Panc1 (cell line): ENCODE measurements at regions not wholly inside any gene's neighbourhood (a gene's known extent, or its start where the extent isn't known, plus 50 kb on each side); places are given as distances from the start of the nearest gene placed in this dataset.

Experiments used
- ATAC-seq: fragments of 200-7000 bp; cut with Tn5 transposase; 2 replicates; pipeline ENCODE4 v1.9.1; 2020; ENCODE audit warnings: mild to moderate bottlenecking, moderate library complexity
- BruUV-seq: library from RNA; stranded (reverse); fragments of 400-500 nt; replicated peaks from 2 replicates; lab custom pipeline; 2021; lab: Mats Ljungman, UMichigan
- CTCF ChIA-PET: fragments of 300-600 bp; sonication (Branson Sonifier 250); formaldehyde crosslinking; loops from one replicate; lab custom pipeline; 2022; ENCODE audit warnings: antibody characterized with exemption; lab: Charles Lee
- POLR2A ChIA-PET: fragments of 300-600 bp; sonication (Branson Sonifier 250); formaldehyde crosslinking; loops from one replicate; lab custom pipeline; 2022; ENCODE audit warnings: antibody characterized with exemption; lab: Charles Lee
- DNase-seq: peaks from one replicate; pipeline ENCODE4 v3.0.0-alpha.2; 2010; ENCODE audit warnings: low read depth, low spot score
- H3K27ac ChIP-seq: 2 replicates; pipeline ENCODE4 v1.5.1; 2011; ENCODE audit warnings: mild to moderate bottlenecking, low read length, inconsistent platforms
- H3K27me3 ChIP-seq: fragments of 200-500 bp; sonication (Bioruptor generic); 2 replicates; pipeline ENCODE4 v1.6.0; 2014; ENCODE audit warnings: low read length, inconsistent platforms; ENCODE audit not compliant: control insufficient read depth, insufficient read depth
- H3K36me3 ChIP-seq: fragments of 200-500 bp; sonication (Bioruptor generic); 2 replicates; pipeline ENCODE4 v1.5.1; 2014; ENCODE audit warnings: inconsistent platforms, mild to moderate bottlenecking, low read length, moderate library complexity; ENCODE audit not compliant: control insufficient read depth, insufficient read depth
- H3K4me1 ChIP-seq: 2 replicates; pipeline ENCODE4 v1.5.1; 2011; ENCODE audit warnings: inconsistent platforms, mild to moderate bottlenecking, low read length, moderate library complexity; ENCODE audit not compliant: control insufficient read depth, insufficient read depth
- H3K4me3 ChIP-seq, 2 experiments: 2 replicates each; pipeline ENCODE4 v1.5.1; 2011 to 2012; ENCODE audit warnings: low read depth in 2 of 2, low read length in 2 of 2, mild to moderate bottlenecking in 2 of 2, inconsistent platforms in 1 of 2, moderate library complexity in 1 of 2
- H3K9me3 ChIP-seq: fragments of 200-500 bp; sonication (Bioruptor generic); 2 replicates; pipeline ENCODE4 v1.5.1; 2014; ENCODE audit warnings: low read depth, mild to moderate bottlenecking, inconsistent platforms, low read length, moderate library complexity; ENCODE audit not compliant: control insufficient read depth, insufficient read depth
- CTCF ChIP-seq: fragments of 450-650 bp; IDR thresholded peaks from 2 replicates; pipeline ENCODE4 v1.5.1; 2017; ENCODE audit warnings: mild to moderate bottlenecking
- POLR2AphosphoS5 ChIP-seq: IDR thresholded peaks from 2 replicates; pipeline ENCODE4 v1.6.1; 2012; ENCODE audit warnings: mild to moderate bottlenecking, low read depth, low read length, moderate library complexity
- REST ChIP-seq, 2 experiments: IDR thresholded peaks; 2 replicates each; pipeline ENCODE4 v1.6.1; 2011 to 2012; ENCODE audit warnings: low read depth in 2 of 2, control low read depth in 1 of 2, low read length in 1 of 2, mild to moderate bottlenecking in 1 of 2, moderate library complexity in 1 of 2; ENCODE audit not compliant: insufficient read depth in 1 of 2
- SIN3A ChIP-seq: IDR thresholded peaks from 2 replicates; pipeline ENCODE4 v1.6.1; 2012; ENCODE audit warnings: low read depth, mild to moderate bottlenecking, low read length, moderate library complexity, borderline replicate concordance; ENCODE audit not compliant: insufficient read depth
- TCF7L2 ChIP-seq: IDR thresholded peaks from 2 replicates; pipeline ENCODE4 v1.6.1; 2011; ENCODE audit warnings: mild to moderate bottlenecking, low read depth, low read length, inconsistent platforms
- in situ Hi-C: cut with HindIII; loops from 2 replicates; pipeline ENCODE4 v1.10.0; 2016; ENCODE audit warnings: low sequenced_read_pairs, low pct_unique_long_range_greater_than_20kb
- intact Hi-C: fragments of 100-400 bp; cut with micrococcal nuclease; formaldehyde crosslinking; loops from one replicate; pipeline ENCODE4 v1.10.0; 2022; ENCODE audit not compliant: unreplicated experiment

GRCh38 chr2:164260506-164260905 is 360.8 kb downstream of the GRB14 start:
- CTCF ChIA-PET: no interaction called here
- in situ Hi-C loops: no loop called here

GRCh38 chr2:164257742-164258141 is 363.5 kb downstream of the GRB14 start:
- TF ChIP-seq TCF7L2 (no peak), CTCF (no peak), SIN3A (no peak), POLR2AphosphoS5 (no peak), REST (IDR thresholded peaks at IDR 0.05; ENCODE audit: insufficient read depth in 1 of 2, low read depth in 2 of 2, low read length in 1 of 2) (no peak)
- Histone ChIP-seq H3K36me3 (no peaks in the 10 kb centered on the region), H3K27ac (no peak overlapping the region), H3K4me3 (no peak overlapping the region), H3K4me1 (no peaks in the 10 kb centered on the region), H3K27me3 (no peaks in the 10 kb centered on the region), H3K9me3 (no peaks in the 10 kb centered on the region)
- BruUV-seq: no TSS peak
- intact Hi-C loops (no loop called here), in situ Hi-C loops (no loop called here)
- CTCF ChIA-PET: no interaction called here
- POLR2A ChIA-PET: no interaction called here
- ATAC-seq (no peak), DNase-seq (no peak)

More at GRCh38 chr2:164260506-164260905, 360.8 kb downstream of the GRB14 start:
- Histone ChIP-seq H3K27ac (no peak overlapping the region), H3K9me3 (no peaks in the 10 kb centered on the region), H3K4me1 (no peaks in the 10 kb centered on the region), H3K27me3 (no peaks in the 10 kb centered on the region), H3K4me3 (no peak overlapping the region), H3K36me3 (no peaks in the 10 kb centered on the region)
- ATAC-seq: no peak
- no TSS peak for BruUV-seq
- POLR2A ChIA-PET: no interaction called here
- intact Hi-C loops: no loop called here
- DNase-seq: no peak
- TF ChIP-seq REST (IDR thresholded peaks at IDR 0.05; ENCODE audit: insufficient read depth in 1 of 2, low read depth in 2 of 2, low read length in 1 of 2): no peak
- TF ChIP-seq POLR2AphosphoS5: no peak
- no peak for TF ChIP-seq TCF7L2
- TF ChIP-seq CTCF: no peak
- TF ChIP-seq SIN3A: no peak
